WI38 (cell line): ENCODE measurements at regions not wholly inside any gene's neighbourhood (a gene's known extent, or its start where the extent isn't known, plus 50 kb on each side); places are given as distances from the start of the nearest gene placed in this dataset.
"Not testable (repeated sequence)": the region's sequence is repeated elsewhere in the genome, so short reads cannot be mapped to it uniquely, and the experiment has no call there.

Experiments
- H3K4me3 ChIP-seq: 2 replicates; pipeline ENCODE4 v1.5.1; 2011; ENCODE audit warnings: low read depth, mild to moderate bottlenecking, control low read depth, low read length
- TF ChIP-seq, protein P1 (sequence below): IDR thresholded peaks from 2 replicates; pipeline ENCODE4 v1.5.1; 2012; ENCODE audit warnings: low read depth, mild to moderate bottlenecking, control low read depth, low read length

DNA sequence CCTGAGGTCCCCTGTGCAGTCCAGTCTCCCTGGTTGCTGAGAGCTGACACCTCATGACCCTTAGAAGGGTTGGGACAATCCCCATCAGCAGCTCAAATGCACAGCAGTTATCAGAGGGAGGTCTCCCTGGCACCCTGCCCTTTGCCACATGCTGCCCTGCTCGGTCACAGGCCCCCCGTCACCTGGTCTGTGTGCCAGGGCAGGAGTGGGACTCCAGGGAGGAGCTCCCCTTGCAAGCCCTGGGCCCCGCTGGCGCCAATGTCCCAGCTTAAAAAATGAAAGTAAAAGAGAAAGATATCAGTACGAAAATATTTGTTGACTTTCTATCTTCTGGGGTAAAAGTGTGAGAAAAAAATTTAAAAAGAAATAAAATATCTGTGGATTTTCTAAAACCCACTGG lies 68.1 kb upstream of the SLC22A16 start:
- H3K4me3 ChIP-seq, result no peak overlapping the region
- TF ChIP-seq, protein P1, sequence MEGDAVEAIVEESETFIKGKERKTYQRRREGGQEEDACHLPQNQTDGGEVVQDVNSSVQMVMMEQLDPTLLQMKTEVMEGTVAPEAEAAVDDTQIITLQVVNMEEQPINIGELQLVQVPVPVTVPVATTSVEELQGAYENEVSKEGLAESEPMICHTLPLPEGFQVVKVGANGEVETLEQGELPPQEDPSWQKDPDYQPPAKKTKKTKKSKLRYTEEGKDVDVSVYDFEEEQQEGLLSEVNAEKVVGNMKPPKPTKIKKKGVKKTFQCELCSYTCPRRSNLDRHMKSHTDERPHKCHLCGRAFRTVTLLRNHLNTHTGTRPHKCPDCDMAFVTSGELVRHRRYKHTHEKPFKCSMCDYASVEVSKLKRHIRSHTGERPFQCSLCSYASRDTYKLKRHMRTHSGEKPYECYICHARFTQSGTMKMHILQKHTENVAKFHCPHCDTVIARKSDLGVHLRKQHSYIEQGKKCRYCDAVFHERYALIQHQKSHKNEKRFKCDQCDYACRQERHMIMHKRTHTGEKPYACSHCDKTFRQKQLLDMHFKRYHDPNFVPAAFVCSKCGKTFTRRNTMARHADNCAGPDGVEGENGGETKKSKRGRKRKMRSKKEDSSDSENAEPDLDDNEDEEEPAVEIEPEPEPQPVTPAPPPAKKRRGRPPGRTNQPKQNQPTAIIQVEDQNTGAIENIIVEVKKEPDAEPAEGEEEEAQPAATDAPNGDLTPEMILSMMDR, result no peak

DNA sequence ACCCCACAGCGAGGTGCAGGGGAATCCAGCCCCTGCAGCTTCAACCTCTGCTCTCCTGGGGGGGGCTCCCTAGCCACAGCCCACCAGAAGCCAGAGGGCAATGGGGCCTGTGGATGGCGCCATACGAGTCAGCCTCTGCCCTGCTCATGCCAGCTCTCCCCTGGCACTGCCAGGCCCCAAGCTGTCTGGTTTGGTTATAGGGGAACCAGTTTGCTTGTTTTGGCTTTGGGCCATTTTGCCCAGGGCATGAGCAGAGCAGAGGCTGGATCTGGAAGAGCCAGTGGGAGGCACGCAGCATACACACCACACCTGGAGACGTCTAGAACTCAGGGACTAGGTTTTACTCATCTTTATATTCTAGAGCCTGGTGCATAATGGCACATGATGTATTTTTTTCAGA lies 66.7 kb upstream of the SLC22A16 start:
- H3K4me3 ChIP-seq, result no peak overlapping the region
- TF ChIP-seq, protein P1, result no peak

DNA sequence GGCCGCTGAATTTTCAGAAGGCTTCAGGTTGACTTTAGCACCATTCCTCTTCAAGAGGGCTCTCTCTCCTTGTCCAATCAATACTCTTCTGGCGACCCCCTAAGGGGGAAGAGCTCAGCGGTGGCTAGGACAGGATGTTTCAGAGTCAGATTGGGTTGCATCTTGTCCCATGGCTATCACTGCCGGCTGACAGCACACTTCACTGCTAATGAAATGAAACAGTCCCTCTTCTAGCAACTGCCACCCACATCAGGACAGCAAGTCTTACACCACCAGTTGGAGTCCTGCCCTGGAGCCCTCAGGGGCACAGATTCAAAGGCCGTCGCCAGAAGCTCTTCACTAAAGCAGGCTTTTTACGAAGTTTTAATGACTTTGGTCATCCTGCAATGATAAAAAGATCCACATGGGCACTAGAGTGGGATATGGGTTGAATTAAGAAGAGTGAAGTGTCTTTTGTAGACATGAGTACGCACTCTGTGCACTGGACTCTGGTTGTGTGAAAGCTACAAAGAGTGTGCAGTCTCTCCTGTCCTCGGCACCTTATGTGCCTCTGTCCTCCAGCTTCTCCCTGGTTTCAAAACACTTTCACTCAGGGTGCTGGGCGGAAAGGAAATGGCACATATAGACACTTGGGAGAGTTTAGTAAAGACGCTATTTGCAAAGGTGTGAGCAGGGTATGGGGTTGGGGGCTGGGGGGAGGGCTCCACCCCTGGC lies 66.1 kb upstream of the SLC22A16 start:
- H3K4me3 ChIP-seq, result no peak overlapping the region
- TF ChIP-seq, protein P1, result no peak

DNA sequence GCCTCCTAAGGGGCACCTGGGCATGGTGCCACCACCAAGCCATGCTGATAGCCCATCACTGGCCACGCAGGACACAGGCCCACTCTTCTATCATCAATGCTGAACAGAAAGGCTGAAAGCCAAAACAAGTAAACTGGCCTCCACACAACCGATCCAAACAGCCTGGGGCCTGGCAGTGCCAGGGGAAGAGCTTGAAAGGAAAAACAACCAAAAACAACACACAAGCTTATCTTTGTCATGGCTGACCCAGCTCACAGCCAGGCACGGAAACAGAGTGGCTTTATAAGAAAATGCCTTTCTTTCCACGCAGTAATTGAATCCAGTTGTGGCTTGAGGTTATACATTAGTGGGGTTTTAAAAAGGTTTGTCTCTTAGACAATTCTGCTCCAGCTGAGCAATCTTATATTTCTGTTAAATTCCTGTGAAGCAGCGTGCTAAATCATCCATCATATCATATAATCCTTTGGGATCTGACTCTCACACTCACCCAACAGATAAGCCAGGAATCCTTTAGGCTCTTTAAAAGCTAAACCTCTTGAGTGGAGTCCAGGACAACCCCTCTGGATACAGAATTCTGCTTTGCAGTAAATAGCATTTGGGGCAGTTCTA lies 65.4 kb upstream of the SLC22A16 start:
- H3K4me3 ChIP-seq, result no peak overlapping the region
- TF ChIP-seq, protein P1, result no peak

DNA sequence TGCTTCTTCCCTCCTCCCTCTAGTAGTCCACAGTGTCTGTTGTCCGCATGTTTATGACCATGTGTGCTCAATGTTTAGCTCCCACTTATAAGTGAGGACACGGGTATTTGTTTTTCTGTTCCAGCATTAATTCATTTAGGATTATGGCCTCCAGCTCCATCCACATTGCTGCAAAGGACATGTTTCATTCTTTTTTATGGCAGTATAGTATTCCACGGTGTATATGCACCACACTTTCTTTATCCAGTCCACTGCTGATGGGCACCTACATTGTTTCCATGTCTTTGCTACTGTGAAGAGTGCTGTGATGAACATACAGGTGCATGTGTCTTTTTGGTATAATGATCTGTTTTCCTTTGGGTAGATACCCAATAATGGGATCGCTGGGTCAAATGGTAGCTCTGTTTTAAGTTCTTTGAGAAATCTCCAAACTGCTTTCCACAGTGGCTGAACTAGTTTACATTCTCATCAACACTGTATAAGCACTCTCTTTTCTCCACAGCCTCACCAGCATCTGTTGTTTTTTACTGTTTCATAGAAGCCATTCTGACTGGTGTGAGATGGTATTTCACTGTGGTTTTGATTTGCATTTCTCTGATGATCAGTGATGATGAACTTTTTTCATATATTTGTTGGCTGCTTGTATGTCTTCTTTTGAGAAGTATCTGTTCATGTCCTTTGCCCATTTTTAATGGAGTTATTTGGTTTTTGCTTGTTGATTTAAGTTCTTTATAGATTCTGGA lies 63.0 kb upstream of the SLC22A16 start:
- not testable (repeated sequence) for H3K4me3 ChIP-seq

DNA sequence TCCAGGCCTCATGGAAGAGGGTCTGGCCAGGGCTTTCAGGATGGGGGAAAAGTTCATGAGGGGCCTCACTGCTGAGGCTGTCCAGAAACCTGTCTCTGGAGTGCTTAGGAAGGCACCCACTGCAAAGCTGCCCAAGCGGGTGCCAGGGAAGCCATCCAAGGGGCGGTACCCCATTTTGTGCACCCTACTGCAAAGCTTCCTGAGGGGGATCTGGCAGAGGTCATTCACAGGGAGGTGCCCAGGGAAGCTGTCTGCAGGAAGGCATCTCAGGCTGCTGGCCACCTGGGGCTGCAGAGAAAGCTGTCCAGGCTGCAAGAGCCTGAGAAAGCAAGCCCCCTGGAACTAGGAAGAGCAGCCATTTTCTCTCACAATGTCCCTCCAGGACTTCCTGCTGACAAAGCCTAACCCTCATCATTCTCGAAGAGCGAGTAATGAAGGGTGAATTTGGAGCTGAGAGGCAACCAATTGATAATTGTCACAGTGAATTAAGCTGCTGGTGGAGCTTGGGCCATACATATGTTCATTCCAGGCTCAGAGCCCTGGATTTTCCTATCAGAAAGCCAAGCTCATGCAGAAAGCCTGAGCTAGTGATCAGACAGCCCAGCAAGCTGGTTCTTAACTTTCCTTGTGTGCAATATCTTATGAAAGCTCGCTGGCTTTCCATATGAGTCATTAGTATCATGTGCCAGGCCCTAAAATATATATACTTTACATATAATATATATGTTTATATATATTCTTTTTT lies 62.2 kb upstream of the SLC22A16 start:
- TF ChIP-seq, protein P1, result no peak
- H3K4me3 ChIP-seq, result no peak overlapping the region
